ENCODE measurements at regions not wholly inside any gene's neighbourhood (a gene's known extent, or its start where the extent isn't known, plus 50 kb on each side); places are given as distances from the start of the nearest gene placed in this dataset.

GRCh38 chr5:98643569-98643968 is 129.9 kb upstream of the RGMB start:
- no peak for TF ChIP-seq CTCF (tag by site-specific recombination; IDR thresholded peaks at IDR 0.05)
- TF ChIP-seq REPIN1 (tag by site-specific recombination; IDR thresholded peaks at IDR 0.05; ENCODE audit: low read depth), result no peak
- TF ChIP-seq ZNF140 (tag by site-specific recombination; IDR thresholded peaks at IDR 0.05), result no peak
- TF ChIP-seq ZNF433 (tag by site-specific recombination; IDR thresholded peaks at IDR 0.05; ENCODE audit: low read depth), result no peak
- no peak for TF ChIP-seq ATF2 (tag by site-specific recombination; IDR thresholded peaks at IDR 0.05; ENCODE audit: low read depth)
- no peak for TF ChIP-seq ZBTB44 (tag by site-specific recombination; IDR thresholded peaks at IDR 0.05)
- TF ChIP-seq ZNF785 (tag by site-specific recombination; IDR thresholded peaks at IDR 0.05), result no peak
